ENCODE measurements at regions not wholly inside any gene's neighbourhood (a gene's known extent, or its start where the extent isn't known, plus 50 kb on each side); places are given as distances from the start of the nearest gene placed in this dataset.

DNA sequence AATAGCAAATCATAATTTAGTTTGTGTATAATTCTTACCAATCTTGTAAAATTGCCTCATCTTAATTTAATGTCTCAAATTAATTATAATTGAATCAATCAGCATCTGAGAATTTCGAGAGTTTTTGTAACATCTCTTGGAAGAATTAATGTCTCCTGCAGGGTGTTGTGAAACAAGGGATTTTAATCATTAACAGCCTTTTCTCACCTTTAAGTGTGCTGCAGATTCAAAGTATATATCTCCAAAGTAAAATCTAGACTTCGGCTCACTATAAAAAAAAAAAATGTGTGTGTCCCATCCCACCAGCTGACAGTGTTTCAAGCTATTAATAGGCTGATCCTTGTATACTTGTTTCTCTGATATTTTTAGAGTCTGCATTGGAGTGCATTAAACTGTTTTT is 603.1 kb downstream of the ETNK1 start:
- POLR2A ChIA-PET: no interaction called here
- Histone ChIP-seq H3K4me3 (ENCODE audit: low read depth, low read length) (no peak overlapping the region), H3K4me1 (ENCODE audit: control insufficient read depth, insufficient read depth, low read length) (no peaks in the 10 kb centered on the region), H3K9me3 (ENCODE audit: control insufficient read depth, insufficient read depth, low read depth, low read length) (no peaks in the 10 kb centered on the region), H3K36me3 (ENCODE audit: control insufficient read depth in 2 of 2, insufficient read depth in 1 of 2, low read length in 2 of 2) (no peaks in the 10 kb centered on the region), H3K27ac (ENCODE audit: extremely low read depth, low read depth, low read length) (no peak overlapping the region)
- CTCF ChIA-PET: no interaction called here
- TF ChIP-seq SP2 (tag by site-specific recombination; IDR thresholded peaks at IDR 0.05) (no peak), ZNF16 (tag by site-specific recombination; IDR thresholded peaks at IDR 0.05; ENCODE audit: low read depth) (no peak), ZBTB7A (tag by site-specific recombination; IDR thresholded peaks at IDR 0.05; ENCODE audit: low read depth) (no peak), ZNF404 (tag by site-specific recombination; IDR thresholded peaks at IDR 0.05) (no peak), ZNF558 (tag by site-specific recombination; IDR thresholded peaks at IDR 0.05) (no peak), ZNF529 (tag by site-specific recombination; IDR thresholded peaks at IDR 0.05; ENCODE audit: insufficient replicate concordance) (no peak), OVOL3 (tag by site-specific recombination; IDR thresholded peaks at IDR 0.05) (no peak), MEIS1 (CRISPR knock-in tag; IDR thresholded peaks at IDR 0.05; ENCODE audit: borderline replicate concordance) (no peak), ZFHX2 (tag by site-specific recombination; conservative IDR thresholded peaks at IDR 0.05) (no peak), WT1 (tag by site-specific recombination; IDR thresholded peaks at IDR 0.05) (no peak), ZNF555 (tag by site-specific recombination; conservative IDR thresholded peaks at IDR 0.05) (no peak), ZNF596 (tag by site-specific recombination; IDR thresholded peaks at IDR 0.05) (no peak)
- TF ChIP-seq, protein P1, sequence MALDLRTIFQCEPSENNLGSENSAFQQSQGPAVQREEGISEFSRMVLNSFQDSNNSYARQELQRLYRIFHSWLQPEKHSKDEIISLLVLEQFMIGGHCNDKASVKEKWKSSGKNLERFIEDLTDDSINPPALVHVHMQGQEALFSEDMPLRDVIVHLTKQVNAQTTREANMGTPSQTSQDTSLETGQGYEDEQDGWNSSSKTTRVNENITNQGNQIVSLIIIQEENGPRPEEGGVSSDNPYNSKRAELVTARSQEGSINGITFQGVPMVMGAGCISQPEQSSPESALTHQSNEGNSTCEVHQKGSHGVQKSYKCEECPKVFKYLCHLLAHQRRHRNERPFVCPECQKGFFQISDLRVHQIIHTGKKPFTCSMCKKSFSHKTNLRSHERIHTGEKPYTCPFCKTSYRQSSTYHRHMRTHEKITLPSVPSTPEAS (tag by site-specific recombination; IDR thresholded peaks at IDR 0.05): no peak
- TF ChIP-seq, protein P2, sequence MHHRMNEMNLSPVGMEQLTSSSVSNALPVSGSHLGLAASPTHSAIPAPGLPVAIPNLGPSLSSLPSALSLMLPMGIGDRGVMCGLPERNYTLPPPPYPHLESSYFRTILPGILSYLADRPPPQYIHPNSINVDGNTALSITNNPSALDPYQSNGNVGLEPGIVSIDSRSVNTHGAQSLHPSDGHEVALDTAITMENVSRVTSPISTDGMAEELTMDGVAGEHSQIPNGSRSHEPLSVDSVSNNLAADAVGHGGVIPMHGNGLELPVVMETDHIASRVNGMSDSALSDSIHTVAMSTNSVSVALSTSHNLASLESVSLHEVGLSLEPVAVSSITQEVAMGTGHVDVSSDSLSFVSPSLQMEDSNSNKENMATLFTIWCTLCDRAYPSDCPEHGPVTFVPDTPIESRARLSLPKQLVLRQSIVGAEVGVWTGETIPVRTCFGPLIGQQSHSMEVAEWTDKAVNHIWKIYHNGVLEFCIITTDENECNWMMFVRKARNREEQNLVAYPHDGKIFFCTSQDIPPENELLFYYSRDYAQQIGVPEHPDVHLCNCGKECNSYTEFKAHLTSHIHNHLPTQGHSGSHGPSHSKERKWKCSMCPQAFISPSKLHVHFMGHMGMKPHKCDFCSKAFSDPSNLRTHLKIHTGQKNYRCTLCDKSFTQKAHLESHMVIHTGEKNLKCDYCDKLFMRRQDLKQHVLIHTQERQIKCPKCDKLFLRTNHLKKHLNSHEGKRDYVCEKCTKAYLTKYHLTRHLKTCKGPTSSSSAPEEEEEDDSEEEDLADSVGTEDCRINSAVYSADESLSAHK (tag by site-specific recombination; IDR thresholded peaks at IDR 0.05): no peak

DNA sequence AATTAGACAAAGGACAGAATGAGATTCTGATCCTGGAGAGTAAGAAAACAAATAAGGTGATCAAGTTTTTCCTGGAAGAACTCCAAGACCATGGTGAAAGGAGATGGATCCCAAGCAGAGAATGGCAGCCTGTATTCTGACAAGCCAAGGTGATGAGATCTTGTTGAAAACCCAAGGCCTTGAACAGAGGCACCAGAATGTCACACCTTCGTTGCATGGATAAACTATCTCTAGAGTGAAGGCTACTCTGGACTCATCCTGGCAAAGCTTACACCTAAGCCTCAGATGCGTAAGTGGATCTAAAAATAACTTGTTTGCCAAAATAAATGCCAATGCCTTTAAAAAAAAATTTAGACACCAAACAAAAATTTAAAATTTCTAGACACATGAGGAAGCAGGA is 605.9 kb downstream of the ETNK1 start:
- Histone ChIP-seq H3K27ac (ENCODE audit: extremely low read depth, low read depth, low read length) (no peak overlapping the region), H3K36me3 (ENCODE audit: control insufficient read depth in 2 of 2, insufficient read depth in 1 of 2, low read length in 2 of 2) (no peaks in the 10 kb centered on the region), H3K4me3 (ENCODE audit: low read depth, low read length) (no peak overlapping the region), H3K9me3 (ENCODE audit: control insufficient read depth, insufficient read depth, low read depth, low read length) (no peaks in the 10 kb centered on the region), H3K4me1 (ENCODE audit: control insufficient read depth, insufficient read depth, low read length) (no peaks in the 10 kb centered on the region)
- ChIA-PET POLR2A (no interaction called here), CTCF (interaction anchor here (0.7 kb wide), 1 partner anchor 181 kb away, joined by 4 read pairs; no protein-coding TSS in a partner anchor)
- TF ChIP-seq ZNF221 (tag by site-specific recombination; IDR thresholded peaks at IDR 0.05; ENCODE audit: borderline replicate concordance): no peak
- TF ChIP-seq, protein P3, sequence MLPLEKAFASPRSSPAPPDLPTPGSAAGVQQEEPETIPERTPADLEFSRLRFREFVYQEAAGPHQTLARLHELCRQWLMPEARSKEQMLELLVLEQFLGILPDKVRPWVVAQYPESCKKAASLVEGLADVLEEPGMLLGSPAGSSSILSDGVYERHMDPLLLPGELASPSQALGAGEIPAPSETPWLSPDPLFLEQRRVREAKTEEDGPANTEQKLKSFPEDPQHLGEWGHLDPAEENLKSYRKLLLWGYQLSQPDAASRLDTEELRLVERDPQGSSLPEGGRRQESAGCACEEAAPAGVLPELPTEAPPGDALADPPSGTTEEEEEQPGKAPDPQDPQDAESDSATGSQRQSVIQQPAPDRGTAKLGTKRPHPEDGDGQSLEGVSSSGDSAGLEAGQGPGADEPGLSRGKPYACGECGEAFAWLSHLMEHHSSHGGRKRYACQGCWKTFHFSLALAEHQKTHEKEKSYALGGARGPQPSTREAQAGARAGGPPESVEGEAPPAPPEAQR (tag by site-specific recombination; IDR thresholded peaks at IDR 0.05): no peak
- TF ChIP-seq ZNF785 (tag by site-specific recombination; IDR thresholded peaks at IDR 0.05): no peak
- TF ChIP-seq YY2 (tag by site-specific recombination; IDR thresholded peaks at IDR 0.05): no peak
- TF ChIP-seq ZFP3 (tag by site-specific recombination; IDR thresholded peaks at IDR 0.05; ENCODE audit: low read depth): no peak
- no peak for TF ChIP-seq ZNF654 (tag by site-specific recombination; IDR thresholded peaks at IDR 0.05; ENCODE audit: low read depth)
- no peak for TF ChIP-seq ZNF341 (tag by site-specific recombination; IDR thresholded peaks at IDR 0.05; ENCODE audit: low read depth)
- TF ChIP-seq BCL11B (tag by site-specific recombination; IDR thresholded peaks at IDR 0.05; ENCODE audit: low read depth): no peak
- no peak for TF ChIP-seq ZNF76 (tag by site-specific recombination; IDR thresholded peaks at IDR 0.05; ENCODE audit: borderline replicate concordance, low read depth)
- TF ChIP-seq ZNF433 (tag by site-specific recombination; IDR thresholded peaks at IDR 0.05; ENCODE audit: low read depth): no peak
- TF ChIP-seq ZNF155 (tag by site-specific recombination; IDR thresholded peaks at IDR 0.05): no peak
- TF ChIP-seq RBAK (tag by site-specific recombination; IDR thresholded peaks at IDR 0.05): no peak
- TF ChIP-seq ZNF501 (tag by site-specific recombination; IDR thresholded peaks at IDR 0.05): no peak
- TF ChIP-seq PRDM1 (tag by site-specific recombination; IDR thresholded peaks at IDR 0.05): no peak
- TF ChIP-seq ZSCAN23 (tag by site-specific recombination; IDR thresholded peaks at IDR 0.05): no peak
- TF ChIP-seq, protein P4, sequence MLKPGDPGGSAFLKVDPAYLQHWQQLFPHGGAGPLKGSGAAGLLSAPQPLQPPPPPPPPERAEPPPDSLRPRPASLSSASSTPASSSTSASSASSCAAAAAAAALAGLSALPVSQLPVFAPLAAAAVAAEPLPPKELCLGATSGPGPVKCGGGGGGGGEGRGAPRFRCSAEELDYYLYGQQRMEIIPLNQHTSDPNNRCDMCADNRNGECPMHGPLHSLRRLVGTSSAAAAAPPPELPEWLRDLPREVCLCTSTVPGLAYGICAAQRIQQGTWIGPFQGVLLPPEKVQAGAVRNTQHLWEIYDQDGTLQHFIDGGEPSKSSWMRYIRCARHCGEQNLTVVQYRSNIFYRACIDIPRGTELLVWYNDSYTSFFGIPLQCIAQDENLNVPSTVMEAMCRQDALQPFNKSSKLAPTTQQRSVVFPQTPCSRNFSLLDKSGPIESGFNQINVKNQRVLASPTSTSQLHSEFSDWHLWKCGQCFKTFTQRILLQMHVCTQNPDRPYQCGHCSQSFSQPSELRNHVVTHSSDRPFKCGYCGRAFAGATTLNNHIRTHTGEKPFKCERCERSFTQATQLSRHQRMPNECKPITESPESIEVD (tag by site-specific recombination; IDR thresholded peaks at IDR 0.05): no peak
